Upper lobe of left lung (tissue), 6 donors: ENCODE measurements at regions not wholly inside any gene's neighbourhood (a gene's known extent, or its start where the extent isn't known, plus 50 kb on each side); places are given as distances from the start of the nearest gene placed in this dataset.
"Not testable (repeated sequence)": the region's sequence is repeated elsewhere in the genome, so short reads cannot be mapped to it uniquely, and the experiment has no call there.

Experiments used
- ATAC-seq, 2 donors: fragments of 200-7000 bp; cut with Tn5 transposase; one replicate each; pipeline ENCODE4 v1.9.1; 2022; ENCODE audit warnings: mild to moderate bottlenecking in 2 of 2, moderate library complexity in 2 of 2; ENCODE audit not compliant: low FRiP score in 2 of 2
- DNase-seq, 2 donors: peaks; one replicate each; pipeline ENCODE4 v3.0.0-alpha.2; 2019 to 2020
- H3K27ac ChIP-seq, 4 donors: fragments of 200-600 bp; sonication (generic); one replicate each; pipeline ENCODE4 v1.5.1; 2016 to 2019
- H3K27me3 ChIP-seq, 4 donors: fragments of 200-600 bp; sonication (generic); one replicate each; pipeline ENCODE4 v1.5.1; 2017 to 2019
- H3K36me3 ChIP-seq, 4 donors: fragments of 200-600 bp; sonication (generic); one replicate each; pipeline ENCODE4 v1.5.1; 2016 to 2019
- H3K4me1 ChIP-seq, 4 donors: fragments of 200-600 bp; sonication (generic); one replicate each; pipeline ENCODE4 v1.5.1; 2018 to 2019
- H3K4me3 ChIP-seq, 4 donors: fragments of 200-600 bp; sonication (generic); one replicate each; pipeline ENCODE4 v1.5.1; 2017 to 2019; ENCODE audit warnings: mild to moderate bottlenecking in 2 of 4, moderate library complexity in 1 of 4
- H3K9me3 ChIP-seq, 4 donors: fragments of 200-600 bp; sonication (generic); one replicate each; pipeline ENCODE4 v1.5.1; 2018 to 2019
- EP300 ChIP-seq, 4 donors: sonication (generic); formaldehyde crosslinking; IDR thresholded peaks; one replicate each; pipeline ENCODE4 v1.5.1; 2017; ENCODE audit warnings: antibody characterized with exemption in 4 of 4, control low read depth in 2 of 4
- POLR2A ChIP-seq, 4 donors: fragments of 450-650 bp; IDR thresholded peaks; one replicate each; pipeline ENCODE4 v1.5.1; 2016 to 2017; ENCODE audit warnings: antibody characterized with exemption in 4 of 4, mild to moderate bottlenecking in 2 of 4
- POLR2AphosphoS5 ChIP-seq, 2 donors: sonication (generic); formaldehyde crosslinking; IDR thresholded peaks; one replicate each; pipeline ENCODE4 v1.5.1; 2017; ENCODE audit warnings: antibody characterized with exemption in 2 of 2
- WGBS, 2 donors: methylation state at CpG; one replicate each; pipeline ENCODE4 v1.1.5; 2017 to 2018; 5-methylcytosine and 5-hydroxymethylcytosine counted together
- TF ChIP-seq, protein P1 (sequence below), 6 experiments: fragments of 450-650 bp in 4 of 6; fragments of 200-600 bp in 2 of 6; sonication (generic) in 2 of 6; IDR thresholded peaks; one replicate each; pipeline ENCODE4 v1.5.1; 2016 to 2019; ENCODE audit warnings: antibody characterized with exemption in 6 of 6
- donor health status: DM: no; HTN: no; CAD: no; lungs with moderate emphysema.
- donor health status: DM: no; HTN: yes; CAD: no; lungs with severe emphysema.

DNA sequence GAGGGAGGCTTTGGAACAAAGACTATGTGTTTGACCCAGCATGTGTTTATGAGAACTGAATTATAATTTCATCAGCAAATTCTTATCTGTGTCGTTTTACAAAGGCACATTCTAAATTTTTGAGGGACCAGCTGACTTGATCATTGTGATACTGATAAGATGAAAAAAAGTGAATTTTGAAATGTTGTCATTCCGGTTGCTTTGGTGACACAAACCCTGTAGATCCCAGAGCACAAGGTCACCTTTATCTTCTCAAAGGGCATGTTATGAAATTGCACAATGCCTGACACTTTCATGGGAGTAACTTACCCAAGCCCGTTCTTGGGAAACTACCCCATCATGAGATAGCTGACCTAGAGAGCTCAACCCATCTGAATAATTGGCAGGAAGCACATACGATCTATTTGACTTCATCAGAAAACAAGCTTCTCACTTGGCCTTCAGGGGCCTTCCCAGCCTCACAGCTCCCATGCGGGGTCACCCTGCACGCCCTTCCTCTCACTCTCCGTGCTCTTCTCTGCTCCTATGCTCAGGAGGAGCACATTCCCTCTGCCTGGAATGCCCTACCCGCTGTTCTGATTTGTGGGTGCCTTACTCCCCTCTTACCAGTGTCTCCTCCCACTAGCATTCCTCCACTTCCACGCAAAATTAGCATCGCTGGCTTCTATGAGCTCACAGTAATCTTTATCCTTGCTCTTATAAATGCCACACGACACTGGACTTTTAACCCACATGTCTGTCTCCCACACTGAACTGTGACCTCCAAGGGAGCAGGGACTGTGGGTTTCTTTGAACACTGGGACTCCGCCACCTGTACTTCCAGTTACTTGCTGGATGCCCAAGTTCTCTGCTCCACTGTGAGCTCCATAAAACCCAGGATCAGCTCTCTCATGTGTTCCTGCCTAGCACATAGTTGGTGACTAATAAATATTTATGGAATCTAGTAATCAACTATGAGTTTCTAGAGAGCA lies 555.8 kb upstream of the ID2 start:
- WGBS, 2 donors, result 79 to 80% methylated on average over 12 of the region's 12 CpGs
- no peaks in the 10 kb centered on the region for H3K36me3 ChIP-seq
- peak overlapping the region in 1 of 4 donors; percentile 28 for H3K27ac ChIP-seq
- H3K9me3 ChIP-seq, result no peaks in the 10 kb centered on the region
- H3K4me1 ChIP-seq, result peaks cover 0 to 4% (median 2%) of the 10 kb centered on the region in 4 donors
- TF ChIP-seq POLR2A (IDR thresholded peaks at IDR 0.05) (no peak), EP300 (IDR thresholded peaks at IDR 0.05) (peak in 1 of 4 donors; percentile 42), POLR2AphosphoS5 (IDR thresholded peaks at IDR 0.05) (peak; percentile 24 to 66)
- TF ChIP-seq, protein P1, sequence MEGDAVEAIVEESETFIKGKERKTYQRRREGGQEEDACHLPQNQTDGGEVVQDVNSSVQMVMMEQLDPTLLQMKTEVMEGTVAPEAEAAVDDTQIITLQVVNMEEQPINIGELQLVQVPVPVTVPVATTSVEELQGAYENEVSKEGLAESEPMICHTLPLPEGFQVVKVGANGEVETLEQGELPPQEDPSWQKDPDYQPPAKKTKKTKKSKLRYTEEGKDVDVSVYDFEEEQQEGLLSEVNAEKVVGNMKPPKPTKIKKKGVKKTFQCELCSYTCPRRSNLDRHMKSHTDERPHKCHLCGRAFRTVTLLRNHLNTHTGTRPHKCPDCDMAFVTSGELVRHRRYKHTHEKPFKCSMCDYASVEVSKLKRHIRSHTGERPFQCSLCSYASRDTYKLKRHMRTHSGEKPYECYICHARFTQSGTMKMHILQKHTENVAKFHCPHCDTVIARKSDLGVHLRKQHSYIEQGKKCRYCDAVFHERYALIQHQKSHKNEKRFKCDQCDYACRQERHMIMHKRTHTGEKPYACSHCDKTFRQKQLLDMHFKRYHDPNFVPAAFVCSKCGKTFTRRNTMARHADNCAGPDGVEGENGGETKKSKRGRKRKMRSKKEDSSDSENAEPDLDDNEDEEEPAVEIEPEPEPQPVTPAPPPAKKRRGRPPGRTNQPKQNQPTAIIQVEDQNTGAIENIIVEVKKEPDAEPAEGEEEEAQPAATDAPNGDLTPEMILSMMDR (IDR thresholded peaks at IDR 0.05), result no peak
- no peaks in the 10 kb centered on the region for H3K27me3 ChIP-seq
- DNase-seq (peak in 1 of 2 donors; percentile 13), ATAC-seq (peak; percentile 34 to 81)
- H3K4me3 ChIP-seq, result no peak overlapping the region

DNA sequence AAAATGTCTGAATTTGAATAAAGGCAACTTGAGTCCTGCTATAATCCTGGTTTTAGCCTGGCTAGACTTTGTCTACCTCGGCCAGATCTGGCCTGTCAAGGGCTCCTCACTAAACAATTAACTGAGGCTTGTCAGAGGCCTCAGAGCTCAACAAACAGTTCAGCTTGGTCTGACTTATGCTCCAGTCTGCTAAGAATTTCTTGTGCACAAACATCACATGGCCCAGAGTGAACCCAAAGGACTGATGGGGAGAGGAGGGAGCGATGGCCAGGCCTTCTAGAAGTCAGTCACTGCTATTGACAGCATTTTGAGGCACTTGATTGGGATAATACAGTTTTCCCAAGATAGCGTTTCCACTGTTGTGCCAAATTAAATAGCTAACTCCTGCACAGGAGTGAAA lies 555.1 kb upstream of the ID2 start:
- Histone ChIP-seq H3K4me1 (peaks cover 0 to 4% (median 0%) of the 10 kb centered on the region in 4 donors), H3K9me3 (no peaks in the 10 kb centered on the region), H3K4me3 (no peak overlapping the region), H3K27me3 (no peaks in the 10 kb centered on the region), H3K27ac (peak overlapping the region in 1 of 4 donors; percentile 28), H3K36me3 (no peaks in the 10 kb centered on the region)
- TF ChIP-seq POLR2A (IDR thresholded peaks at IDR 0.05) (no peak), POLR2AphosphoS5 (IDR thresholded peaks at IDR 0.05) (no peak), EP300 (IDR thresholded peaks at IDR 0.05) (no peak)
- TF ChIP-seq, protein P1 (IDR thresholded peaks at IDR 0.05), result no peak
- DNase-seq, result no peak
- ATAC-seq, result no peak
- WGBS, 2 donors, result 92 to 97% methylated on average over 2 to 3 of the region's 3 CpGs

DNA sequence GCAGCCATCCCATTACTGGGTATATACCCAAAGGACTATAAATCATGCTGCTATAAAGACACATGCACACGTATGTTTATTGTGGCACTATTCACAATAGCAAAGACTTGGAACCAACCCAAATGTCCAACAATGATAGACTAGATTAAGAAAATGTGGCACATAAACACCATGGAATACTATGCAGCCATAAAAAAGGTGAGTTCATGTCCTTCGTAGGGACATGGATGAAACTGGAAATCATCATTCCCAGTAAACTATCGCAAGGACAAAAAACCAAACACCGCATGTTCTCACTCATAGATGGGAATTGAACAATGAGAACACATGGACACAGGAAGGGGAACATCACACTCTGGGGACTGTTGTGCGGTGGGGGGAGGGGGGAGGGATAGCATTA lies 550.4 kb upstream of the ID2 start:
- H3K4me1 ChIP-seq, H3K4me3 ChIP-seq, H3K27ac ChIP-seq, H3K27me3 ChIP-seq, H3K36me3 ChIP-seq, DNase-seq, ATAC-seq, H3K9me3 ChIP-seq: not testable (repeated sequence)
- WGBS, 2 donors, result 91 to 99% methylated on average over 4 to 5 of the region's 5 CpGs

DNA sequence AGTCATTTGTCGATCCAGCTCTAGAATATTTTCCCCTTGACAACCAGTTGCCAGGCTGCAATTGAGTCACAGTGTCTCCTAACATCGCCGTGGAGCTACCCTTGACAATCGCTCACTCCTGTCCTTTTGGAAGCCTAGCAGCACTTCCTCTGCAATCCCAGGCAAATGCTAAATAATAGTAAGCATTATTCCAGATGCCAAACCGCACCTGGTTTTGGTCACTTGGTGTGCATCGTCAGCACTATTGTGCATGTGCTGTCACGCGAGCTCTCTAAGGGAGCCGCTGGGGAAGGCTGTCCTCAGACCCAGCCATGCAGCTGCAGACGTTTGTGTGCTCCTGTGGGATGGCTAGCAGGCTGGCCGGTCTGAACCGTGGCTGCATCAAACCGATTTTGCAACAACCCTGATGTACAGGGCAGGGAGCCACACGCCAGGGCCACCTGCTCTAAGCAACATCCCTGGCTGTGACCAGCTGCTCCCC lies 549.5 kb upstream of the ID2 start:
- DNase-seq (peak in 1 of 2 donors; percentile 25), ATAC-seq (peak in 1 of 2 donors; percentile 19)
- H3K4me1 ChIP-seq, result peaks cover 0 to 5% (median 3%) of the 10 kb centered on the region in 4 donors
- H3K4me3 ChIP-seq, result no peak overlapping the region
- H3K9me3 ChIP-seq, result no peaks in the 10 kb centered on the region
- H3K27me3 ChIP-seq, result no peaks in the 10 kb centered on the region
- 89 to 91% methylated on average over 14 of the region's 14 CpGs for whole genome bisulfite sequencing, 2 donors
- no peak for TF ChIP-seq POLR2A (IDR thresholded peaks at IDR 0.05)
- TF ChIP-seq, protein P1 (IDR thresholded peaks at IDR 0.05), result no peak
- no peaks in the 10 kb centered on the region for H3K36me3 ChIP-seq
- no peak overlapping the region for H3K27ac ChIP-seq

DNA sequence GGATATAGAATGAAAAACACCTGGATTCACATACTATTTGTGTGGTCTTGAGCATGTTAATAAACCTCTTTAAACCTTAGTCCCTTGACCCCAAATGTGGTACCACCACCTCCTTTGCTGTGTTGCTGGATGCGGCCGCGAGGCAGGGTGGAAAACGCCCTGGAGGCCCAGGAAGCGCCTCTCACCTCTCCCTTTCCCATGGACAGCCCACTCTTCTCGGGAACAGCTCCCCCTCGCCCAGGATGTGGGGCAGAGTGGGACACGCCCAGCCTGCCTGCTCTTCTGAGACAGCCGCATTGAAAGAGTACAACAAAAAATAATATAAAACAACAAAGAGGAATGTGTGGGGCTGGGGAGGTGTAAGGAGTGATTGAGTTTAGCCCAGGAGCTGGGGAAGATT lies 549.0 kb upstream of the ID2 start:
- WGBS, 2 donors, result 87 to 90% methylated on average over 9 of the region's 9 CpGs
- Histone ChIP-seq H3K9me3 (no peaks in the 10 kb centered on the region), H3K36me3 (no peaks in the 10 kb centered on the region), H3K4me1 (peaks cover 0 to 5% (median 3%) of the 10 kb centered on the region in 4 donors), H3K27me3 (no peaks in the 10 kb centered on the region), H3K4me3 (no peak overlapping the region), H3K27ac (no peak overlapping the region)
- DNase-seq, result peak in 1 of 2 donors; percentile 35
- no peak for TF ChIP-seq POLR2A (IDR thresholded peaks at IDR 0.05)
- TF ChIP-seq POLR2AphosphoS5 (IDR thresholded peaks at IDR 0.05), result no peak
- TF ChIP-seq, protein P1 (IDR thresholded peaks at IDR 0.05), result no peak
- TF ChIP-seq EP300 (IDR thresholded peaks at IDR 0.05), result no peak
- no peak for ATAC-seq
